ENCODE measurements at regions not wholly inside any gene's neighbourhood (a gene's known extent, or its start where the extent isn't known, plus 50 kb on each side); places are given as distances from the start of the nearest gene placed in this dataset.
A peak's percentile ranks its signal among the peaks of the same experiment; 100 is the strongest.

GRCh38 chr1:59172693-59173092 is 124.2 kb upstream of the FGGY start:
- no peak for DNase-seq (ENCODE audit: low read depth)

- peak; percentile 62 for DNase-seq (ENCODE audit: low read depth)
Observed at GRCh38 chr1:59173721-59174120, 123.2 kb upstream of the FGGY start.

- no peak for DNase-seq (ENCODE audit: low read depth)
Observed at GRCh38 chr1:59176471-59176870, 120.4 kb upstream of the FGGY start.

- peak; percentile 25 for DNase-seq (ENCODE audit: low read depth)
Observed at GRCh38 chr1:59177756-59178155, 119.1 kb upstream of the FGGY start.

- peak; percentile 34 for DNase-seq (ENCODE audit: low read depth)
Observed at GRCh38 chr1:59178339-59179187, 118.3 kb upstream of the FGGY start.

GRCh38 chr1:59179673-59180072 is 117.2 kb upstream of the FGGY start:
- peak; percentile 10 for DNase-seq (ENCODE audit: low read depth)

GRCh38 chr1:59180735-59181134 is 116.2 kb upstream of the FGGY start:
- no peak for DNase-seq (ENCODE audit: low read depth)

- DNase-seq (ENCODE audit: low read depth): no peak
Observed at GRCh38 chr1:59183749-59184317, 113.1 kb upstream of the FGGY start.

- no peak for DNase-seq (ENCODE audit: low read depth)
Observed at GRCh38 chr1:59184365-59184905, 112.5 kb upstream of the FGGY start.

GRCh38 chr1:59185163-59185860 is 111.6 kb upstream of the FGGY start:
- DNase-seq (ENCODE audit: low read depth): no peak

- DNase-seq (ENCODE audit: low read depth): peak; percentile 33
Observed at GRCh38 chr1:59186656-59187055, 110.2 kb upstream of the FGGY start.

- DNase-seq (ENCODE audit: low read depth): no peak
Observed at GRCh38 chr1:59188413-59189213, 108.3 kb upstream of the FGGY start.

GRCh38 chr1:59193443-59194093 is 103.3 kb upstream of the FGGY start:
- no peak for DNase-seq (ENCODE audit: low read depth)

GRCh38 chr1:59194621-59195020 is 102.3 kb upstream of the FGGY start:
- no peak for DNase-seq (ENCODE audit: low read depth)

GRCh38 chr1:59195151-59195550 is 101.7 kb upstream of the FGGY start:
- no peak for DNase-seq (ENCODE audit: low read depth)

- DNase-seq (ENCODE audit: low read depth): peak; percentile 18
Observed at GRCh38 chr1:59198564-59198963, 98.3 kb upstream of the FGGY start.

- no peak for DNase-seq (ENCODE audit: low read depth)
Observed at GRCh38 chr1:59199147-59199546, 97.7 kb upstream of the FGGY start.

- no peak for DNase-seq (ENCODE audit: low read depth)
Observed at GRCh38 chr1:59199719-59200376, 97.0 kb upstream of the FGGY start.

GRCh38 chr1:59201341-59201740 is 95.6 kb upstream of the FGGY start:
- DNase-seq (ENCODE audit: low read depth): no peak

- no peak for DNase-seq (ENCODE audit: low read depth)
Observed at GRCh38 chr1:59202455-59202854, 94.4 kb upstream of the FGGY start.

- DNase-seq (ENCODE audit: low read depth): no peak
Observed at GRCh38 chr1:59204001-59204400, 92.9 kb upstream of the FGGY start.
